AG10803 (cell line): ENCODE measurements at regions not wholly inside any gene's neighbourhood (a gene's known extent, or its start where the extent isn't known, plus 50 kb on each side); places are given as distances from the start of the nearest gene placed in this dataset.
A peak's percentile ranks its signal among the peaks of the same experiment; 100 is the strongest.

Experiments
- DNase-seq: peaks from one replicate; pipeline ENCODE4 v3.0.0; 2010; ENCODE audit warnings: low read depth
- H3K4me3 ChIP-seq: 2 replicates; pipeline ENCODE4 v1.5.1; 2011; ENCODE audit warnings: mild to moderate bottlenecking, low read length, control low read depth
- CTCF ChIP-seq: conservative IDR thresholded peaks from 2 replicates; pipeline ENCODE4 v1.5.1; 2011; ENCODE audit warnings: mild to moderate bottlenecking, low read length, control low read depth, inconsistent platforms

- no peak overlapping the region for H3K4me3 ChIP-seq
- TF ChIP-seq CTCF, result no peak
- DNase-seq, result no peak
Measured at GRCh38 chr2:85957256-85957655, 68.5 kb upstream of the ST3GAL5 start.

DNA sequence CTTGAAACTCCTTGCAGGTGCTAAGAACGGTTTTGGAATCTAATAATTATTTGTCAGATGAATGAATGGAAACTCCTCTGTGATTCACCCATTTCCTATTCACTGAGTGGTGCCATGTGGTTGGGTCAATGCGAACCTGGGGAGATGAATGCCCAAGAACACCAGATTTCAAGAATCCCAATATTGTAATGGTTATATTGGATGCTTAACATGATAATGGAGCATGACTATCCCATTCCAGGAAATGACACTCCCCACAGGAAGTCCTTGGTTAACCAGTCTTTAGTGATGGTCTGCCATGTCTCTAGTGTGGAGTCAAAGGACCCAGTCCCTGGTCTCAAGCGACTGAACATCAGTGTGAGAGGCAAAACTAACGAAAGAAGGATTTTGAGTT, 67.9 kb upstream of the ST3GAL5 start:
- no peak for TF ChIP-seq CTCF
- DNase-seq, result no peak
- no peak overlapping the region for H3K4me3 ChIP-seq

- no peak for TF ChIP-seq CTCF
- H3K4me3 ChIP-seq, result no peak overlapping the region
- no peak for DNase-seq
Measured at GRCh38 chr2:85954590-85955458, 66.0 kb upstream of the ST3GAL5 start.

GRCh38 chr2:85954192-85954589, 65.4 kb upstream of the ST3GAL5 start:
- no peak for DNase-seq
- TF ChIP-seq CTCF, result no peak
- no peak overlapping the region for H3K4me3 ChIP-seq

DNA sequence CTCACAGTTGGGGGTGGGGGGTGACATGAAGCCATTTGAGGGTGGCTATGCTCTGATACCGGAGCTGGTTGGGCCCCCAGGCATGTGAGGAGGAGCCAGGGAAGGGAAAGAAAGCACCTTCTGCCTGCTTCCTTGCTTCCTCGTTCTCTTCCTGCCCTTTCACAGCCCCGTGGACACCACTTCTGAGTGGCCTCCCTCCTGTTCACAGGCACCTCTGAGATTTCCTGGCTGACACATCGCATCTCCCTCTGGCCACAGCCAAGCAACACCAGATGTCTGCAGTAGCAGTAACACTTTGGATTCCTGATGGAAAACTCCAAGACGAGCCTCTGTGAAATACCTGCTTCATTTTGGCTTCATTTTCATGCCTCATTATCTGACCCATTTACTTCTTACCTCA, 64.7 kb upstream of the ST3GAL5 start:
- H3K4me3 ChIP-seq, result no peak overlapping the region
- no peak for TF ChIP-seq CTCF
- peak; percentile 34 for DNase-seq

GRCh38 chr2:85952196-85952734, 63.5 kb upstream of the ST3GAL5 start:
- DNase-seq, result no peak
- TF ChIP-seq CTCF, result no peak
- H3K4me3 ChIP-seq, result no peak overlapping the region
